ENCODE measurements at regions not wholly inside any gene's neighbourhood (a gene's known extent, or its start where the extent isn't known, plus 50 kb on each side); places are given as distances from the start of the nearest gene placed in this dataset.

DNA sequence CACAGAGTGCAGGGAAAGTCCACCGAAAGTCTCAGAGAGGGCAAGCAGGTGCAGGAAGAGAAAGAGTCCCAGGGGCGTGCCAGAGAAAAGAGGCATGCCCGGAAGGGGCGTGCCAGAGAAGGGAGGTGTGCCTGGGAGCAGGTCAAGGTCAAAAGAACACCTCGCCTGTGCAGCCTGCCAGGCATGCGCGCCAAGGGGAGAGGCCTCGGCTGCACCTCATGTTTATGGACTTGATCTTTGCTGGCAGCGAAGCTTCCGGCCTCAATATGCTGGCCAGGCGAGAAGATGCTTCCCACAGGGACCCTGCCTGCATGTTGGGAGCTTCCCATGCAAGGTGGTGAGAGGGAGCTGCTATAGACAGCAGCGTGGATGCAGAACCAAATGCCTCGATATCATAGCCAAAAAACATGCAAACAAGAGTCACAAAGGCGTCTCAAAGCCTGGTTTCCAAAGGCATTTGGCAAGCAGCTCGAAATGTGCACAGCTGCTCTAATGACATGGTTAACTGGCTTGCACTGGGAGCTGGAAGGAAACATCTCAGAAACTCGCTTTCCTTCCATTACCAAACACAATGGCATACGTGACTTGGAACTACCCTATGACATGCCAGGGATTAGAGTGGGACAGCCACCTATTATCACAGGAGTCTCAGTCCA lies 192.5 kb upstream of the PPP2R2D start:
- H3K9me3 ChIP-seq, result no peaks in the 10 kb centered on the region
- DNase-seq, result peak in 1 of 3 donors; percentile 21
- H3K4me3 ChIP-seq, result no peak overlapping the region
- no peaks in the 10 kb centered on the region for H3K36me3 ChIP-seq
- no peak overlapping the region for H3K27ac ChIP-seq
- H3K4me1 ChIP-seq, result no peaks in the 10 kb centered on the region
- H3K27me3 ChIP-seq, result no peaks in the 10 kb centered on the region
- TF ChIP-seq, protein P1, sequence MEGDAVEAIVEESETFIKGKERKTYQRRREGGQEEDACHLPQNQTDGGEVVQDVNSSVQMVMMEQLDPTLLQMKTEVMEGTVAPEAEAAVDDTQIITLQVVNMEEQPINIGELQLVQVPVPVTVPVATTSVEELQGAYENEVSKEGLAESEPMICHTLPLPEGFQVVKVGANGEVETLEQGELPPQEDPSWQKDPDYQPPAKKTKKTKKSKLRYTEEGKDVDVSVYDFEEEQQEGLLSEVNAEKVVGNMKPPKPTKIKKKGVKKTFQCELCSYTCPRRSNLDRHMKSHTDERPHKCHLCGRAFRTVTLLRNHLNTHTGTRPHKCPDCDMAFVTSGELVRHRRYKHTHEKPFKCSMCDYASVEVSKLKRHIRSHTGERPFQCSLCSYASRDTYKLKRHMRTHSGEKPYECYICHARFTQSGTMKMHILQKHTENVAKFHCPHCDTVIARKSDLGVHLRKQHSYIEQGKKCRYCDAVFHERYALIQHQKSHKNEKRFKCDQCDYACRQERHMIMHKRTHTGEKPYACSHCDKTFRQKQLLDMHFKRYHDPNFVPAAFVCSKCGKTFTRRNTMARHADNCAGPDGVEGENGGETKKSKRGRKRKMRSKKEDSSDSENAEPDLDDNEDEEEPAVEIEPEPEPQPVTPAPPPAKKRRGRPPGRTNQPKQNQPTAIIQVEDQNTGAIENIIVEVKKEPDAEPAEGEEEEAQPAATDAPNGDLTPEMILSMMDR (IDR thresholded peaks at IDR 0.05), result no peak
- TF ChIP-seq POLR2A (IDR thresholded peaks at IDR 0.05), result no peak

DNA sequence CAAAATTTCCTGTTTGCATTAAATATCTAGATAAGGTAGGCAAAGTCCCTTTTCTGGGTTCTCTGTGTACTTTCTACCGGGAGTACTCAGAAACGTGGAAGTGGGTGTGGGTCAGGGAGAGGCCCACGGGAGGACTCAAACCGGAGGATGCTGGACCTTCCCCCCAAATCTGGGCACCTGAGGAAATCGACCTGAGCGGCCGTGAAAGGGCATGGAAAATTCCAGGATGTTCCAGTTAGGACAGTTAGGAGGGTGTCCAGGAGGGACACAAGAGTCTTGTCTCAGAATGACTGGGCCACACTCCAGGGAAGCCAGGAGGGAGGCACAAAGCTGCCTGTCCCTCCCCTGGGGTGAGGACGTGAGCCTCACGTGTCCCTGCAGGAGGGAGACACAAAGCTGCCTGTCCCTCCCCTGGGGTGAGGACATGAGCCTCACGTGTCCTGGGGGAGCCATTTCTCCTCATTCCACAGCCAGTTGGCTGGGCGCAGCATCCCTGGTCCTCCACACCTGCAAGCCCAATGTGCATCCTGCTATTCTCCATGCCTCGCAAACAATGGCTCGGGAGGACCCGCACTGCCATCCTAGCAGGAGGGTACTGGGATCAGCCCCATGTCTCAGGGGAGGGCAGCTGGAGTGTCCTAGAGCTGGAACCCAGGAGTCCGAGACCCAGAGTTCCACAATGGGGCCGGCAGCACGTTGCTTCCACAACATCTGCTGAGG lies 190.5 kb upstream of the PPP2R2D start:
- TF ChIP-seq POLR2A (IDR thresholded peaks at IDR 0.05), result no peak
- TF ChIP-seq, protein P1 (IDR thresholded peaks at IDR 0.05), result no peak
- H3K27ac ChIP-seq, result no peak overlapping the region
- no peaks in the 10 kb centered on the region for H3K4me1 ChIP-seq
- no peaks in the 10 kb centered on the region for H3K27me3 ChIP-seq
- H3K9me3 ChIP-seq, result no peaks in the 10 kb centered on the region
- DNase-seq, result peak in 1 of 3 donors; percentile 29
- no peak overlapping the region for H3K4me3 ChIP-seq
- H3K36me3 ChIP-seq, result no peaks in the 10 kb centered on the region

DNA sequence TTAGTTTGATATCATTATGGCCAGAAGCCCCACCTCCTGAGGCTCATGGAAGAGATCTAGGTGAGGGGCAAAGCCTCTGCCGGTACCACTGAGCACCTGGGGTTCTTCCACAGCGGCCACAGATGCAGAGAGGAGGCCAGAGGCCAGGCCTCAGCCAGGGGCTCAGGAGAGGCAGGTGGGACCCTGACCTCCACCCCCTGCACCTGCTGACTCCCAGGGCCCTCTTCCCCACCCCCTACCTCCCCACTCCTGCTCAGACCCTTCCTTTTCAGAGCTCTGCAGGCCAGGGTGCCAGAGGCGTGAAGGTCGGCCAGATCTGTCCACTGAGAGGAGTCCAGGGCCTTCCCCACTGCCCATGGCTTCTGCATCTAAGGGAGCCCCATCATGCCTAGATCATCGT lies 178.7 kb upstream of the PPP2R2D start:
- no peak overlapping the region for H3K27ac ChIP-seq
- H3K4me3 ChIP-seq, result no peak overlapping the region
- no peaks in the 10 kb centered on the region for H3K36me3 ChIP-seq
- TF ChIP-seq, protein P1 (IDR thresholded peaks at IDR 0.05), result no peak
- TF ChIP-seq POLR2A (IDR thresholded peaks at IDR 0.05), result no peak
- H3K27me3 ChIP-seq, result no peaks in the 10 kb centered on the region
- peak in 1 of 3 donors; percentile 22 for DNase-seq
- H3K4me1 ChIP-seq, result no peaks in the 10 kb centered on the region
- H3K9me3 ChIP-seq, result peaks cover 0 to 3% (median 0%) of the 10 kb centered on the region in 4 donors

DNA sequence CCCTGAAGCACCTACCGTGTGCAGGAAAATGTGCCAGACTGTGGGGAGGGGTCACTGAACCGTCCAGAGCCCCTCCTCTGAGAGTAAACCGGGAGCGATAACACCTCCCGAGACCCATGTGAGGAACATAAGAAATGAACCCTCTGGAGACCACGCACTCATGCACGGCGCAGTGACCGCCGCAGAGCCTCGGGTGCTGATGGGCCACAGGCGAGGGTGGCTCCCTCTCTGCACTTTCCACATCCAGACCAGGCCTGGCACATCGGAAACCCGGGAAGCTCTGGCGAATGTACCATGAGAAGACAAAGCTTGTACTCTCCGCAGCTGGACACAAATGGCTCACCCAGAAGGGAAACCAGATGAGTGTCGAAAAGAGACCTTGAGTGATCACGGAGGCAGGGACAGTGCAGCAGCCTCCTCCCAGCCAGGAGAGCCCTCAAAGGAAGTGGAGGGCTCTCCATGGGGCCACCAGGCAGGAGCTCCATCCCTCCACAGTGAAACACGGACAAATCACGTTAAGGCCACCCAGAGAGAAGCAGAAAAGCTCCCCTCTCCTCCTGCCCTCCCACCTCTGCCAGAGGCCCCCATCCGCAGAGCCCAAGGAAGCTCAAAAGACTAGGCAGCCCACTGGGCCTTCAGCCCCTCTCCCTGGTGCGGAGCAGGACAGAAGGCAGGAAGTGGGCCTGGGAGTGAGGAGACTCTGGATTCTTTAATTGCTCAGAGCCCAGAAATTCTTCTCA lies 178.1 kb upstream of the PPP2R2D start:
- Histone ChIP-seq H3K27ac (no peak overlapping the region), H3K4me3 (no peak overlapping the region), H3K4me1 (no peaks in the 10 kb centered on the region), H3K27me3 (no peaks in the 10 kb centered on the region), H3K36me3 (no peaks in the 10 kb centered on the region), H3K9me3 (peaks cover 0 to 3% (median 0%) of the 10 kb centered on the region in 4 donors)
- TF ChIP-seq POLR2A (IDR thresholded peaks at IDR 0.05), result no peak
- TF ChIP-seq, protein P1 (IDR thresholded peaks at IDR 0.05), result no peak
- no peak for DNase-seq

DNA sequence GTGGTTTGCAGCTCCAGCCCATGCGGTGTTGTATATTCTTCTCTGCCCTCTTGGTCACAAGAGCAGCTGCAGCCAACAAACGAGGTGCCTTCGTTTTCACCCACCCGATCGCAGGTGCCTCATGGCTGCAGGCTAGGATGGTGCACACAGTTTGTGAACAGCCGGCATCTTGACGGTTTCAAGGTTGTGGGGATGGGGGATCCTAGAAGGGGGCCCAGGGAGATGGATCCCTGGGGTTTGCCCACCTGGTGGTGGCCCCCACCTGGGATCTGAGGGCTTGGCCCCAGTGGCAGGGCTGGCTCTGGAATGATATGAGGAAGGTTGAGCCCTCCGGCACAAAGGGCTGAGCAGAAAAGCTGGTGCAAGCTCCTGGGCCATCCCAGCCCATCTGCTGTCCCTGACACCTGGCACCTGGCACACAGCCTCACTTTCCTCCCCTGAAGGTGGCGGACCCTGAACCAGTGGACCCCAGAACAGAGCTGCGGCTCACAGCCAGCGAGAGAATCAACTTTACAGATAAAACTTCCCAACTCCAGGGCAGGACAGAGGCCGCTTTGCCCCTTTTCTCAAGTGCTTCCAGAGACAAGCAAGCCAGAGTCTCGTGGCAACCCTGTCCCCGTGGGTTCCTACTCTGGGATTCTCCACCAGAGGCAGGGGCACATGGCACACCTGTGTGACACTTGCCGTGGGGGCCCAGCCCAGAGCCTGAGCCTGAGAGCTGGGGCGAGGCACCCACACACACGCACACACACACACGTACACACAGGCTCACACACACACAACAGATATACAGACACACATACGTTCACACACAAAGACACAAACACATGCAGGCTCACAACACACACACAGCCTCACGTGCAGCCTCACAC lies 177.3 kb upstream of the PPP2R2D start:
- no peak for TF ChIP-seq POLR2A (IDR thresholded peaks at IDR 0.05)
- TF ChIP-seq, protein P1 (IDR thresholded peaks at IDR 0.05), result no peak
- Histone ChIP-seq H3K27ac (no peak overlapping the region), H3K4me3 (no peak overlapping the region), H3K27me3 (no peaks in the 10 kb centered on the region), H3K36me3 (no peaks in the 10 kb centered on the region), H3K4me1 (no peaks in the 10 kb centered on the region), H3K9me3 (peaks cover 0 to 3% (median 0%) of the 10 kb centered on the region in 4 donors)
- peak in 2 of 3 donors; percentile 18 to 27 for DNase-seq

All from Peyer's patch (tissue), 4 donors.